CD4-positive, alpha-beta T cell treated with Interleukin-2 at 100 ng/mL for 4 hours (primary cell): ENCODE measurements at regions not wholly inside any gene's neighbourhood (a gene's known extent, or its start where the extent isn't known, plus 50 kb on each side); places are given as distances from the start of the nearest gene placed in this dataset.
"Not testable (repeated sequence)": the region's sequence is repeated elsewhere in the genome, so short reads cannot be mapped to it uniquely, and the experiment has no call there.

Experiments used
- DNase-seq: peaks from one replicate; pipeline ENCODE4 v3.0.0-alpha.2; 2020; ENCODE audit warnings: low spot score

GRCh38 chr11:25520459-25520858 lies 811.5 kb upstream of the ANO3 start:
- DNase-seq = no peak

GRCh38 chr11:25527841-25528240 lies 804.1 kb upstream of the ANO3 start:
- DNase-seq = no peak

- DNase-seq = no peak
Observed at GRCh38 chr11:25529572-25529971, 802.4 kb upstream of the ANO3 start.

- no peak for DNase-seq
Observed at GRCh38 chr11:25535467-25536272, 796.3 kb upstream of the ANO3 start.

GRCh38 chr11:25536289-25536688 lies 795.6 kb upstream of the ANO3 start:
- DNase-seq = no peak

GRCh38 chr11:25537393-25537792 lies 794.5 kb upstream of the ANO3 start:
- DNase-seq = no peak

GRCh38 chr11:25547292-25547691 lies 784.6 kb upstream of the ANO3 start:
- no peak for DNase-seq

- no peak for DNase-seq
Observed at GRCh38 chr11:25562417-25562816, 769.5 kb upstream of the ANO3 start.

GRCh38 chr11:25565846-25566245 lies 766.1 kb upstream of the ANO3 start:
- no peak for DNase-seq

GRCh38 chr11:25566298-25567200 lies 765.4 kb upstream of the ANO3 start:
- DNase-seq = no peak

GRCh38 chr11:25576320-25576719 lies 755.6 kb upstream of the ANO3 start:
- no peak for DNase-seq

- DNase-seq = not testable (repeated sequence)
Observed at GRCh38 chr11:25579554-25579953, 752.4 kb upstream of the ANO3 start.

- DNase-seq = no peak
Observed at GRCh38 chr11:25583596-25583995, 748.3 kb upstream of the ANO3 start.

GRCh38 chr11:25587496-25587895 lies 744.4 kb upstream of the ANO3 start:
- DNase-seq = no peak

GRCh38 chr11:25593221-25593620 lies 738.7 kb upstream of the ANO3 start:
- no peak for DNase-seq

GRCh38 chr11:25596701-25597100 lies 735.2 kb upstream of the ANO3 start:
- no peak for DNase-seq

- DNase-seq = no peak
Observed at GRCh38 chr11:25597696-25598095, 734.2 kb upstream of the ANO3 start.

- no peak for DNase-seq
Observed at GRCh38 chr11:25602149-25602548, 729.8 kb upstream of the ANO3 start.

GRCh38 chr11:25602959-25603358 lies 729.0 kb upstream of the ANO3 start:
- no peak for DNase-seq

GRCh38 chr11:25612806-25613205 lies 719.1 kb upstream of the ANO3 start:
- DNase-seq = no peak

- DNase-seq = no peak
Observed at GRCh38 chr11:25613451-25613850, 718.5 kb upstream of the ANO3 start.

GRCh38 chr11:25613865-25614264 lies 718.1 kb upstream of the ANO3 start:
- no peak for DNase-seq

- DNase-seq = no peak
Observed at GRCh38 chr11:25615069-25615468, 716.9 kb upstream of the ANO3 start.
